ENCODE measurements at regions not wholly inside any gene's neighbourhood (a gene's known extent, or its start where the extent isn't known, plus 50 kb on each side); places are given as distances from the start of the nearest gene placed in this dataset.

GRCh38 chr11:130774703-130775102 lies 141.6 kb downstream of the SNX19 start:
- TF ChIP-seq, protein P1, sequence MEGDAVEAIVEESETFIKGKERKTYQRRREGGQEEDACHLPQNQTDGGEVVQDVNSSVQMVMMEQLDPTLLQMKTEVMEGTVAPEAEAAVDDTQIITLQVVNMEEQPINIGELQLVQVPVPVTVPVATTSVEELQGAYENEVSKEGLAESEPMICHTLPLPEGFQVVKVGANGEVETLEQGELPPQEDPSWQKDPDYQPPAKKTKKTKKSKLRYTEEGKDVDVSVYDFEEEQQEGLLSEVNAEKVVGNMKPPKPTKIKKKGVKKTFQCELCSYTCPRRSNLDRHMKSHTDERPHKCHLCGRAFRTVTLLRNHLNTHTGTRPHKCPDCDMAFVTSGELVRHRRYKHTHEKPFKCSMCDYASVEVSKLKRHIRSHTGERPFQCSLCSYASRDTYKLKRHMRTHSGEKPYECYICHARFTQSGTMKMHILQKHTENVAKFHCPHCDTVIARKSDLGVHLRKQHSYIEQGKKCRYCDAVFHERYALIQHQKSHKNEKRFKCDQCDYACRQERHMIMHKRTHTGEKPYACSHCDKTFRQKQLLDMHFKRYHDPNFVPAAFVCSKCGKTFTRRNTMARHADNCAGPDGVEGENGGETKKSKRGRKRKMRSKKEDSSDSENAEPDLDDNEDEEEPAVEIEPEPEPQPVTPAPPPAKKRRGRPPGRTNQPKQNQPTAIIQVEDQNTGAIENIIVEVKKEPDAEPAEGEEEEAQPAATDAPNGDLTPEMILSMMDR (IDR thresholded peaks at IDR 0.05; ENCODE audit: unreplicated experiment), result no peak
- H3K36me3 Mint-ChIP-seq (ENCODE audit: low read depth, unreplicated experiment), result no peaks in the 10 kb centered on the region
- H3K9me3 Mint-ChIP-seq (ENCODE audit: unreplicated experiment), result no peaks in the 10 kb centered on the region
- H3K27me3 Mint-ChIP-seq (ENCODE audit: unreplicated experiment), result peaks cover 2% of the 10 kb centered on the region
- H3K27ac Mint-ChIP-seq (ENCODE audit: unreplicated experiment), result no peak overlapping the region
- no peak for DNase-seq (ENCODE audit: low spot score)
- no peaks in the 10 kb centered on the region for H3K4me1 Mint-ChIP-seq (ENCODE audit: unreplicated experiment)
- no peak overlapping the region for H3K4me3 Mint-ChIP-seq (ENCODE audit: unreplicated experiment)

- TF ChIP-seq, protein P1 (IDR thresholded peaks at IDR 0.05; ENCODE audit: unreplicated experiment), result no peak
- Mint-ChIP-seq H3K9me3 (ENCODE audit: unreplicated experiment) (no peaks in the 10 kb centered on the region), H3K27me3 (ENCODE audit: unreplicated experiment) (peaks cover 2% of the 10 kb centered on the region), H3K27ac (ENCODE audit: unreplicated experiment) (no peak overlapping the region), H3K36me3 (ENCODE audit: low read depth, unreplicated experiment) (no peaks in the 10 kb centered on the region), H3K4me1 (ENCODE audit: unreplicated experiment) (no peaks in the 10 kb centered on the region), H3K4me3 (ENCODE audit: unreplicated experiment) (no peak overlapping the region)
- DNase-seq (ENCODE audit: low spot score), result no peak
Measured at GRCh38 chr11:130775306-130776060, 140.8 kb downstream of the SNX19 start.

GRCh38 chr11:130776061-130776419 lies 140.2 kb downstream of the SNX19 start:
- peaks cover 4% of the 10 kb centered on the region for H3K27me3 Mint-ChIP-seq (ENCODE audit: unreplicated experiment)
- H3K4me3 Mint-ChIP-seq (ENCODE audit: unreplicated experiment), result no peak overlapping the region
- TF ChIP-seq, protein P1 (IDR thresholded peaks at IDR 0.05; ENCODE audit: unreplicated experiment), result no peak
- no peaks in the 10 kb centered on the region for H3K4me1 Mint-ChIP-seq (ENCODE audit: unreplicated experiment)
- H3K27ac Mint-ChIP-seq (ENCODE audit: unreplicated experiment), result no peak overlapping the region
- no peaks in the 10 kb centered on the region for H3K9me3 Mint-ChIP-seq (ENCODE audit: unreplicated experiment)
- H3K36me3 Mint-ChIP-seq (ENCODE audit: low read depth, unreplicated experiment), result no peaks in the 10 kb centered on the region
- DNase-seq (ENCODE audit: low spot score), result no peak

DNA sequence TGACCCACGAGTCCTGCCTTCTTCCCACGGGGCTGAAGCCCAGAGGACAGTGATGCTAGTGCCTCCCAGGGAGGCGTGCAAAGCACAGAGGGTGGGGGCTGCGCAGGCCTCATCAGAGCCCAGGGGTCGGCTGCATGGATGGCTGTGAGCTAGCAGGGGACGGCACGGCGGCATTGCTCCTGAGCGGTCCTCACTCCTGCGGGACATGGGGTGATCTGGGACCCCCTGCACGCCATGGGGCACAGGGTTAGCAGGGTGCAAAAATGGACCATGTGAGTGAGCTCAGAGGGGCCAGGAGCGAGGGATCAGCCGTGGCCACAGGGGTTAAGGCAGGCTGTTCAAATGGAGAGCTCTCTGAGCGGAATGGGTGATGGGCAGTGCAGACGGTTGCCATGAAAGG lies 138.3 kb downstream of the SNX19 start:
- peaks cover 5% of the 10 kb centered on the region for H3K4me1 Mint-ChIP-seq (ENCODE audit: unreplicated experiment)
- H3K36me3 Mint-ChIP-seq (ENCODE audit: low read depth, unreplicated experiment), result no peaks in the 10 kb centered on the region
- no peak overlapping the region for H3K4me3 Mint-ChIP-seq (ENCODE audit: unreplicated experiment)
- TF ChIP-seq, protein P1 (IDR thresholded peaks at IDR 0.05; ENCODE audit: unreplicated experiment), result no peak
- H3K27ac Mint-ChIP-seq (ENCODE audit: unreplicated experiment), result no peak overlapping the region
- no peak for DNase-seq (ENCODE audit: low spot score)
- peaks cover 5% of the 10 kb centered on the region for H3K27me3 Mint-ChIP-seq (ENCODE audit: unreplicated experiment)
- no peaks in the 10 kb centered on the region for H3K9me3 Mint-ChIP-seq (ENCODE audit: unreplicated experiment)

- Mint-ChIP-seq H3K27ac (ENCODE audit: unreplicated experiment) (no peak overlapping the region), H3K27me3 (ENCODE audit: unreplicated experiment) (peaks cover 5% of the 10 kb centered on the region), H3K4me1 (ENCODE audit: unreplicated experiment) (peaks cover 5% of the 10 kb centered on the region), H3K9me3 (ENCODE audit: unreplicated experiment) (no peaks in the 10 kb centered on the region), H3K36me3 (ENCODE audit: low read depth, unreplicated experiment) (no peaks in the 10 kb centered on the region), H3K4me3 (ENCODE audit: unreplicated experiment) (no peak overlapping the region)
- no peak for DNase-seq (ENCODE audit: low spot score)
- TF ChIP-seq, protein P1 (IDR thresholded peaks at IDR 0.05; ENCODE audit: unreplicated experiment), result no peak
Measured at GRCh38 chr11:130778705-130779104, 137.6 kb downstream of the SNX19 start.
